ENCODE measurements at regions not wholly inside any gene's neighbourhood (a gene's known extent, or its start where the extent isn't known, plus 50 kb on each side); places are given as distances from the start of the nearest gene placed in this dataset.

GRCh38 chr9:89958086-89958485 lies 353.3 kb downstream of the GADD45G start (continued):
- no peak for TF ChIP-seq ZNF274 (IDR thresholded peaks at IDR 0.05; ENCODE audit: low read depth, low read length)
- no peak for TF ChIP-seq CEBPB (IDR thresholded peaks at IDR 0.05; ENCODE audit: low read depth)
- TF ChIP-seq, protein P1, sequence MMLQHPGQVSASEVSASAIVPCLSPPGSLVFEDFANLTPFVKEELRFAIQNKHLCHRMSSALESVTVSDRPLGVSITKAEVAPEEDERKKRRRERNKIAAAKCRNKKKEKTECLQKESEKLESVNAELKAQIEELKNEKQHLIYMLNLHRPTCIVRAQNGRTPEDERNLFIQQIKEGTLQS (IDR thresholded peaks at IDR 0.05) = no peak
- TF ChIP-seq SIN3A (IDR thresholded peaks at IDR 0.05; ENCODE audit: low read depth) = no peak

- CTCF ChIA-PET = no interaction called here
- no peaks in the 10 kb centered on the region for H3K9me3 ChIP-seq (ENCODE audit: control insufficient read depth in 1 of 2, insufficient read depth in 1 of 2, low read depth in 1 of 2, low read length in 2 of 2)
- no peaks in the 10 kb centered on the region for H3K79me2 ChIP-seq (ENCODE audit: insufficient read depth, low read length)
- POLR2A ChIA-PET = no interaction called here
- no peak for TF ChIP-seq POLR2A (IDR thresholded peaks at IDR 0.05; ENCODE audit: borderline replicate concordance, extremely low read depth, insufficient read depth, insufficient read length)
- TF ChIP-seq YY1 (IDR thresholded peaks at IDR 0.05; ENCODE audit: extremely low read depth, insufficient replicate concordance, low read depth, low read length) = no peak
- TF ChIP-seq, protein P2, sequence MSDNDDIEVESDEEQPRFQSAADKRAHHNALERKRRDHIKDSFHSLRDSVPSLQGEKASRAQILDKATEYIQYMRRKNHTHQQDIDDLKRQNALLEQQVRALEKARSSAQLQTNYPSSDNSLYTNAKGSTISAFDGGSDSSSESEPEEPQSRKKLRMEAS (IDR thresholded peaks at IDR 0.05) = no peak
- TF ChIP-seq CEBPB (IDR thresholded peaks at IDR 0.05; ENCODE audit: low read depth) = no peak
- TF ChIP-seq, protein P3, sequence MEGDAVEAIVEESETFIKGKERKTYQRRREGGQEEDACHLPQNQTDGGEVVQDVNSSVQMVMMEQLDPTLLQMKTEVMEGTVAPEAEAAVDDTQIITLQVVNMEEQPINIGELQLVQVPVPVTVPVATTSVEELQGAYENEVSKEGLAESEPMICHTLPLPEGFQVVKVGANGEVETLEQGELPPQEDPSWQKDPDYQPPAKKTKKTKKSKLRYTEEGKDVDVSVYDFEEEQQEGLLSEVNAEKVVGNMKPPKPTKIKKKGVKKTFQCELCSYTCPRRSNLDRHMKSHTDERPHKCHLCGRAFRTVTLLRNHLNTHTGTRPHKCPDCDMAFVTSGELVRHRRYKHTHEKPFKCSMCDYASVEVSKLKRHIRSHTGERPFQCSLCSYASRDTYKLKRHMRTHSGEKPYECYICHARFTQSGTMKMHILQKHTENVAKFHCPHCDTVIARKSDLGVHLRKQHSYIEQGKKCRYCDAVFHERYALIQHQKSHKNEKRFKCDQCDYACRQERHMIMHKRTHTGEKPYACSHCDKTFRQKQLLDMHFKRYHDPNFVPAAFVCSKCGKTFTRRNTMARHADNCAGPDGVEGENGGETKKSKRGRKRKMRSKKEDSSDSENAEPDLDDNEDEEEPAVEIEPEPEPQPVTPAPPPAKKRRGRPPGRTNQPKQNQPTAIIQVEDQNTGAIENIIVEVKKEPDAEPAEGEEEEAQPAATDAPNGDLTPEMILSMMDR (IDR thresholded peaks at IDR 0.05 in 2 of 3, conservative IDR thresholded peaks at IDR 0.05 in 1 of 3; ENCODE audit: borderline replicate concordance in 1 of 3, insufficient read depth in 1 of 3, low read depth in 2 of 3, low read length in 2 of 3) = no peak
- no peak for TF ChIP-seq ELF1 (IDR thresholded peaks at IDR 0.05; ENCODE audit: borderline replicate concordance, low read depth)
- no peak for TF ChIP-seq SP1 (IDR thresholded peaks at IDR 0.05; ENCODE audit: low read depth)
- no peak for TF ChIP-seq EGR1 (IDR thresholded peaks at IDR 0.05; ENCODE audit: low read depth)
- no peak for TF ChIP-seq ZFX (IDR thresholded peaks at IDR 0.05)
- no peak for TF ChIP-seq JUND (IDR thresholded peaks at IDR 0.05)
- TF ChIP-seq FOSL1 (IDR thresholded peaks at IDR 0.05; ENCODE audit: low read depth) = no peak
- no peak for TF ChIP-seq SRF (IDR thresholded peaks at IDR 0.05; ENCODE audit: low read depth)
- TF ChIP-seq CBX3 (IDR thresholded peaks at IDR 0.05; ENCODE audit: low read depth) = no peak
- TF ChIP-seq EZH2 (IDR thresholded peaks at IDR 0.05) = no peak
- TF ChIP-seq EZH2phosphoT487 (IDR thresholded peaks at IDR 0.05; ENCODE audit: borderline replicate concordance) = no peak
- no peak for TF ChIP-seq ZNF274 (IDR thresholded peaks at IDR 0.05; ENCODE audit: low read depth, low read length)
- H3K27ac ChIP-seq (ENCODE audit: low read depth, low read length) = no peak overlapping the region
- intact Hi-C loops (cut with micrococcal nuclease) = no loop called here
- H3K4me1 ChIP-seq (ENCODE audit: control insufficient read depth in 1 of 2, insufficient read depth in 2 of 2, low read length in 2 of 2) = no peaks in the 10 kb centered on the region
- H4K20me1 ChIP-seq (ENCODE audit: insufficient read depth) = no peaks in the 10 kb centered on the region
- no TSS peak for BruUV-seq (replicated peaks)
- DNase-seq (ENCODE audit: low read depth, low spot score) = no peak
- H3K4me2 ChIP-seq (ENCODE audit: low read length) = no peak overlapping the region
- ATAC-seq = no peak
- no peak overlapping the region for H3K4me3 ChIP-seq (replicated peaks in 1 of 2; ENCODE audit: low read depth in 1 of 2, low read length in 2 of 2)
- no peaks in the 10 kb centered on the region for H3K36me3 ChIP-seq (ENCODE audit: control insufficient read depth in 1 of 2, insufficient read depth in 2 of 2, low read length in 2 of 2)
- H3K27me3 ChIP-seq (ENCODE audit: insufficient read depth, low read length) = 0 out of 2 replicates have a peak, but pooled peaks cover 3% of the 10 kb centered on the region
- H2AFZ ChIP-seq (ENCODE audit: low read depth, low read length, poor library complexity, severe bottlenecking) = no peak overlapping the region
- H3K9me2 ChIP-seq (ENCODE audit: insufficient read depth) = no peaks in the 10 kb centered on the region
- RAD21 ChIA-PET (ENCODE audit: low non-redundant PET in 1 of 2, low total read pairs in 2 of 2, uncharacterized antibody in 2 of 2, unreplicated experiment in 2 of 2) = no interaction called here
- no peak overlapping the region for H3K9ac ChIP-seq (ENCODE audit: low read length)
Measured at GRCh38 chr9:89961616-89962341, 357.0 kb downstream of the GADD45G start.
